Stimulated activated CD8-positive, alpha-beta memory T cell treated with anti-CD3 and anti-CD28 coated beads, Interleukin-15, amount 100 ng/mL, for 1 hour (primary cell): ENCODE measurements at regions not wholly inside any gene's neighbourhood (a gene's known extent, or its start where the extent isn't known, plus 50 kb on each side); places are given as distances from the start of the nearest gene placed in this dataset.

Experiments
- DNase-seq: peaks from one replicate; pipeline ENCODE4 v3.0.0-alpha.2; 2020; ENCODE audit warnings: low read depth

- no peak for DNase-seq
These were observed 481.4 kb downstream of the AGTPBP1 start for GRCh38 chr9:85260275-85260845.

GRCh38 chr9:85258823-85259370 is 482.9 kb downstream of the AGTPBP1 start:
- no peak for DNase-seq

DNA sequence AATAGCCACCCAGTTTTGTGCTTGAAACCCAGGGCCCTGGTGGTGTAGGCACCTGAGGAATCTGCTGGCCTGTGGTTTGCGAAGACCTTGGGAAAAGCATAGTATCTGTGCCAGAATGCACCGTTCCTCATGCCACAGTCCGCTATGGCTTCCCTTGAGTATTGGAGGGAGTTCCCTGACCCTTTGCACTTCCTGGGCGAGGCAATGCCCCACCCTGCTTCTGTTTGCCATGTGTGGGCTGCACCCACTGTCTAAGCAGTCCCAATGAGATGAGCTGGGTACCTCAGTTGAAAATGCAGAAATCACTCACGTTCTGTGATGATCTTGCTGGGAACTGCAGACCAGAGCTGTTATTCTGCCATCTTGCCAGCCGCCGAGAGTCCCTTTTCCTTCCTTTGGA is 483.5 kb downstream of the AGTPBP1 start:
- no peak for DNase-seq

DNA sequence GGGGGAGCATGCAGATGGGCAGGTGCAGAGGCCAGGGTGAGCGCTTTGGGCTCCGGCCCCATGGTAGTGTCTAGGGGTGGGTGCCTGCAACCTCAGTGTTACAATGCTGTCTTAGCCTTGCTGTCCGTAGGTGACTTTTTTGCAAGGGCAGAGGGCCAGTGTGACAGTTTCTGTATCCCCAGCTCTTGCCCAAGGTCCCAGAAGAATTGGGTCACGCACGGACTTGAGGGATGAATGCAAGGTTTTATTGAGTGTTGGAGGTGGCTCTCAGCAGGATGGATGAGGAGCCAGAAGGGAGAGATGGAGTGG is 492.5 kb downstream of the AGTPBP1 start:
- DNase-seq = no peak

- DNase-seq = no peak
These were observed 493.0 kb downstream of the AGTPBP1 start for GRCh38 chr9:85248514-85249312.

- no peak for DNase-seq
These were observed 495.2 kb downstream of the AGTPBP1 start for GRCh38 chr9:85246541-85246940.

- DNase-seq = no peak
These were observed 496.9 kb downstream of the AGTPBP1 start for GRCh38 chr9:85244856-85245255.

- no peak for DNase-seq
These were observed 497.8 kb downstream of the AGTPBP1 start for GRCh38 chr9:85243977-85244376.

GRCh38 chr9:85237478-85237877 is 504.3 kb downstream of the AGTPBP1 start:
- no peak for DNase-seq

- DNase-seq = no peak
These were observed 511.7 kb downstream of the AGTPBP1 start for GRCh38 chr9:85230081-85230480.

DNA sequence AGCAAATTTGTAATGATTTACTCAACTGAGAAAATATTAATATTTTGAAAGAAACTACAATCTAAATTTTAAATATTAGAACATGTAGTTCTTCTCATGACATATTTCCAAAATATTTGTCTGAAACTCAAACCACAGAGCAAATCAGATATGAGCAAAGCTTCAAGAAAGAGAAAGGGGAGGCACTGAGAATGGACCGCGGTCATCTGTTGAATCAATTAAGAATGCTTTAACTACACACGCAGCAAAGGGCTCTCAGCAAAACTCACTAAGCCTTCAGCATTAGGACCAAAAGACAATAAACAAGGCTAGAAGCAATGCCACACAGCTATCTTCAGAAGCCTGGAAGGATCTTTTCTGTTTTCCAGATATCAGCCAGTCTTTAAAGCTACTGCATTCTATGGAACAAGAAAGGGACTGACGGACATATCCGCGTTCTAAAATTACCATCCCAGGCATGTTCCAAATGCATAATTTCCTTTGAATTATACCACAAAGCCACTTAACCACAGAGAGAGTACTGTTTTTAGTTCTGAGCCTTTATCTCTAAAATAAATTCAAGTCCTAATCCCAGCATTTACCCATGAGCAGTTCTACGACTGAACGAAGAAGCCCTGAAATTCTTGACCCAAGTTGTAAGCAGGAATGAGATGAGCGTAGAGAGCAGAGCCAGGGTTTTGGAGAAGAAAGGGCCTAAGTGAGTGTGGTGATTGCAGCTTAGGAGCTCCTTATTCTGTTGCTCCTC is 513.5 kb downstream of the AGTPBP1 start:
- no peak for DNase-seq

- no peak for DNase-seq
These were observed 516.6 kb downstream of the AGTPBP1 start for GRCh38 chr9:85225180-85225579.

- DNase-seq = no peak
These were observed 517.0 kb downstream of the AGTPBP1 start for GRCh38 chr9:85224729-85225128.

DNA sequence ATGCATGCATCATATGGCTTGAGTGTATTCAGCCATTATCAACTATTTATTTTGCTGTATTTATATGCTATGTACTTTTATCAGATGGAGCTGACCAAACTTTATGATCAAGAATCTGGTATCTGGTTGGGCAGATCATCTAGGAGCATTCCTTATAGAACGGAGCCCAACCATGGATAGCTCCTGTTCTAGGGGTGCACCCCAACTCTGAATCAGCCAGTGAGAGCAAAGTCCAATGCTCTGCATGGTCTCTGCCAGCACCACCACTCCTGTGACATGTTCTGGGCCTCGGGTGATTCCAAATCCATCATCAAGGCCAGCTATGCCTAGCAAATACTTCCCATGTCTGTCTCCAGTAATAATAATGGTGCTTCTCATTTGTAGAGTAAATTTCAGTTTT is 517.5 kb downstream of the AGTPBP1 start:
- no peak for DNase-seq

GRCh38 chr9:85223506-85224125 is 518.1 kb downstream of the AGTPBP1 start:
- DNase-seq = no peak

GRCh38 chr9:85216601-85217000 is 525.2 kb downstream of the AGTPBP1 start:
- no peak for DNase-seq

DNA sequence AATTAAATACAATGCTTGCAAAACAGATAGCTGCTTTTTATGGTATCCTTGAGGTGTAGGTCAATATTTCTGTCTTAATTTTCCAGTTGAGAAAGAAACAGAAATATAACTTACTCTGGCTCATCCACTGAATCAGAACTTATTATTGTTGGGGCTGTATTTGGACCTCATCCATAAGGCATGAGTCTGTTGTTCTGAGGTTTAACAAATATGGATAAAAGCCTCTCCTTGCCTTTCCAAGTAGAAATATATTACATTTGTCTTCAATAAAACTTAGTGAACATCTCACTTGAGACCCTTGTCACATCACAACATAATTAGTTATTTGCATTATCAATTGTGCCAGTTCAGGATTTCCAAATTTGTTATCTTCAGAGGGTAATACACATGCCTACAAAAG is 525.8 kb downstream of the AGTPBP1 start:
- DNase-seq = no peak

- no peak for DNase-seq
These were observed 526.3 kb downstream of the AGTPBP1 start for GRCh38 chr9:85215416-85215815.

DNA sequence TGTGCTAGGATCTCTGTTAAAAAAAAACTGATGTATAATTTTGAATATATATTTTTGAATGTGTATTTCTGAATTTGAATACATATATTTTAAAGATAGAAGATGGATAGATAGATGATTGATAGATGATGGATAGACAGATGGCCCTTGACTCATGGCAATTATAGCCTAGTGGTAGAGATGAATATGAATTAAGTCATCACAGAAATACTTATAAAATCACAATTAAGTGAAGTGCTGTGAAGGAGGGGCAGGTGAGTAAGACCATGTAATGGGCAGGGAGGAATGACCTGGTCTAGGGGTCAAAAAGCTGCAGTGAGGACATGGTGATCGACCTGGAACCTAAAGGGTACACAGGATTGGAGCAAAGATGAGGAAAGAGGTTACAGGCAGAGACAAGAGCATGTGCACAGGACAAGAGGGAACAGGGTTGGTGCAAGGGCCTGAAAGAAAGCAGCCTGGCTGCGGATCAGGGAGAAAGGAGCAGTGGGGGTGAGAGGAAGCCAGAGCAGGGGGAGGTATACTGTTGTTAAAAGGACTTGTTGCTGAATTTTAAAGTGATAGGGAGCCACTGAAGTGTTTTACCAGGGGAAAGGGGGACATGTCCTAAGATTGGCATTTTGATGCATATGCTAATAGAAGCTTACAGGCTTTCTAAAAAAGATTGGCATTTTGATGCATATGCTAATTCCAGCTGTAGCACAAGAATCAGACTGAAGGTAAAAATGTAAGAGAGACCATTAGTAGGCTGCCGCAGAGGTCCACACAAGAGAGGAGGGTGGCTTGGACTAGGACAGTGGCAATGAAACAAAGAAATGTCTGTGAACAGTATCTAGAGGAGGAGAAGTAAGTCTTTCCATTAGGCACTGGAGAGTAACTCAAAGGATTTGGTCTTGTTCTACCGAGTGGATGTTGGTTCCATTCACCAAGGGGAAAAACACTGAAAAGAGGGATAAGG is 527.8 kb downstream of the AGTPBP1 start:
- DNase-seq = no peak

DNA sequence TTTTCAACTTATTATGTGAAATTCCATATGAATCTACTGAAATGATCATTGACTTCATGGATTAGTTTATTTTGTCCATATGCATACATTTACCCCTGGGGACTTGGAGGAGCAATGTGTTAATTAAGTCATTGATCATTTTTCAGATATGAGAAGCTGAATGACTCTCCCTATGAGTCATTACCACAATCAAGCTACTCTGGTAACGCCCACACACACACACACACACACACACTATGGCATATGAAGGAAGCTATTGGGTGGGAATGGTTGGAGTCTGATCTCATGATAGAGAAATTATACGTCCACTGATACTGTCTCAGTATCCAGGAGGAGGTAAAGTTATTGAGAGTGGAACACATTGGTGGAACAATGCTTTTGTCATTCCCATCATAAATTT is 528.9 kb downstream of the AGTPBP1 start:
- no peak for DNase-seq

GRCh38 chr9:85212209-85212608 is 529.5 kb downstream of the AGTPBP1 start:
- DNase-seq = no peak
